Mesendoderm (in vitro differentiated cells): ENCODE measurements at regions not wholly inside any gene's neighbourhood (a gene's known extent, or its start where the extent isn't known, plus 50 kb on each side); places are given as distances from the start of the nearest gene placed in this dataset.

Experiments
- DNase-seq: peaks from one replicate; pipeline ENCODE4 v3.0.0; 2013
- H2AK5ac ChIP-seq: 2 replicates; pipeline ENCODE4 v1.6.1; 2013; ENCODE audit warnings: low read length, inconsistent platforms
- H2BK120ac ChIP-seq: 2 replicates; pipeline ENCODE4 v1.6.1; 2013; ENCODE audit warnings: low read depth, mild to moderate bottlenecking, low read length, moderate library complexity, mixed read lengths
- H2BK15ac ChIP-seq: replicated peaks from 2 replicates; pipeline ENCODE4 v1.6.1; 2013; ENCODE audit warnings: low read depth, mild to moderate bottlenecking, moderate library complexity
- H2BK5ac ChIP-seq: 2 replicates; pipeline ENCODE4 v1.6.1; 2013; ENCODE audit warnings: low read length, inconsistent platforms
- H3K18ac ChIP-seq: 2 replicates; pipeline ENCODE4 v1.6.1; 2013; ENCODE audit warnings: mild to moderate bottlenecking, low read length, mixed read lengths
- H3K23ac ChIP-seq: one replicate; pipeline ENCODE4 v1.6.1; 2013; ENCODE audit warnings: low read length
- H3K27ac ChIP-seq: 2 replicates; pipeline ENCODE4 v1.5.1; 2013; ENCODE audit warnings: low read depth, mild to moderate bottlenecking, inconsistent platforms, low read length, moderate library complexity
- H3K27me3 ChIP-seq: 2 replicates; pipeline ENCODE4 v1.6.1; 2013; ENCODE audit warnings: low read length, control low read depth, mild to moderate bottlenecking, inconsistent platforms; ENCODE audit not compliant: insufficient read depth, poor library complexity
- H3K36me3 ChIP-seq: 2 replicates; pipeline ENCODE4 v1.6.1; 2013; ENCODE audit warnings: low read length, inconsistent platforms; ENCODE audit not compliant: control insufficient read depth, insufficient read depth
- H3K4ac ChIP-seq: one replicate; pipeline ENCODE4 v1.6.1; 2013; ENCODE audit warnings: low read depth, mild to moderate bottlenecking, low read length, moderate library complexity
- H3K4me1 ChIP-seq: 2 replicates; pipeline ENCODE4 v1.6.1; 2013; ENCODE audit warnings: low read depth, low read length, inconsistent platforms; ENCODE audit not compliant: control insufficient read depth
- H3K4me2 ChIP-seq: 2 replicates; pipeline ENCODE4 v1.6.1; 2013; ENCODE audit warnings: low read length
- H3K4me3 ChIP-seq: 2 replicates; pipeline ENCODE4 v1.5.1; 2013; ENCODE audit warnings: mild to moderate bottlenecking, low read length
- H3K56ac ChIP-seq: one replicate; pipeline ENCODE4 v1.6.1; 2013; ENCODE audit warnings: low read length
- H3K79me1 ChIP-seq: 2 replicates; pipeline ENCODE4 v1.6.1; 2013; ENCODE audit warnings: low read length, inconsistent platforms
- H3K79me2 ChIP-seq: 2 replicates; pipeline ENCODE4 v1.6.1; 2013; ENCODE audit warnings: mild to moderate bottlenecking, low read length; ENCODE audit not compliant: control insufficient read depth, insufficient read depth
- H3K9ac ChIP-seq: 2 replicates; pipeline ENCODE4 v1.6.1; 2013; ENCODE audit warnings: low read length, inconsistent platforms
- H4K5ac ChIP-seq: one replicate; pipeline ENCODE4 v1.6.1; 2013; ENCODE audit warnings: low read length
- H4K8ac ChIP-seq: one replicate; pipeline ENCODE4 v1.6.1; 2013; ENCODE audit warnings: low read depth, mild to moderate bottlenecking, control low read depth, low read length, moderate library complexity
- WGBS: extraction: QIAGEN DNeasy Blood & Tissue Kit; methylation state at CpG from one replicate; pipeline ENCODE4 v1.1.7; 2013; ENCODE audit warnings: low lambda C conversion rate, missing lambda C conversion rate; ENCODE audit not compliant: insufficient coverage; ENCODE audit errors: extremely low coverage; 5-methylcytosine and 5-hydroxymethylcytosine counted together

- Histone ChIP-seq H3K79me2 (no peaks in the 10 kb centered on the region), H3K27ac (no peak overlapping the region), H4K5ac (no peak overlapping the region), H3K79me1 (no peaks in the 10 kb centered on the region), H2BK120ac (no peak overlapping the region), H2BK15ac (no peak overlapping the region), H4K8ac (no peak overlapping the region), H3K27me3 (no peaks in the 10 kb centered on the region), H3K36me3 (no peaks in the 10 kb centered on the region), H3K4me2 (no peak overlapping the region), H3K23ac (no peak overlapping the region), H3K9ac (no peak overlapping the region), H2BK5ac (no peak overlapping the region), H3K4me3 (no peak overlapping the region), H2AK5ac (no peak overlapping the region), H3K18ac (no peak overlapping the region), H3K56ac (no peak overlapping the region), H3K4ac (no peak overlapping the region), H3K4me1 (no peaks in the 10 kb centered on the region)
- DNase-seq, result no peak
- no CpG with 5 or more reads among the region's 5 CpGs for WGBS
These were observed 341.2 kb downstream of the DYSF start for GRCh38 chr2:71794611-71795010.

GRCh38 chr2:71793926-71794325 lies 340.6 kb downstream of the DYSF start:
- Histone ChIP-seq H3K27me3 (no peaks in the 10 kb centered on the region), H3K4me2 (no peak overlapping the region), H3K9ac (no peak overlapping the region), H2BK15ac (no peak overlapping the region), H3K4me3 (no peak overlapping the region), H3K36me3 (no peaks in the 10 kb centered on the region), H2BK120ac (no peak overlapping the region), H3K4me1 (no peaks in the 10 kb centered on the region), H3K23ac (no peak overlapping the region), H3K18ac (no peak overlapping the region), H3K27ac (no peak overlapping the region), H4K8ac (no peak overlapping the region), H3K79me2 (no peaks in the 10 kb centered on the region), H3K4ac (no peak overlapping the region), H2AK5ac (no peak overlapping the region), H3K56ac (no peak overlapping the region), H3K79me1 (no peaks in the 10 kb centered on the region), H2BK5ac (no peak overlapping the region), H4K5ac (no peak overlapping the region)
- DNase-seq, result no peak
- WGBS, result no CpG with 5 or more reads among the region's 2 CpGs

- H2BK5ac ChIP-seq, result no peak overlapping the region
- H3K56ac ChIP-seq, result no peak overlapping the region
- no CpG with 5 or more reads among the region's 10 CpGs for WGBS
- no peak overlapping the region for H2BK120ac ChIP-seq
- DNase-seq, result no peak
- H3K4ac ChIP-seq, result no peak overlapping the region
- no peaks in the 10 kb centered on the region for H3K79me1 ChIP-seq
- no peak overlapping the region for H3K9ac ChIP-seq
- no peak overlapping the region for H2AK5ac ChIP-seq
- no peak overlapping the region for H4K8ac ChIP-seq
- H3K4me1 ChIP-seq, result no peaks in the 10 kb centered on the region
- no peak overlapping the region for H3K23ac ChIP-seq
- no peak overlapping the region for H3K18ac ChIP-seq
- H3K79me2 ChIP-seq, result no peaks in the 10 kb centered on the region
- no peak overlapping the region for H4K5ac ChIP-seq
- no peak overlapping the region for H3K4me3 ChIP-seq
- no peak overlapping the region for H3K27ac ChIP-seq
- H3K4me2 ChIP-seq, result no peak overlapping the region
- H3K36me3 ChIP-seq, result no peaks in the 10 kb centered on the region
- no peak overlapping the region for H2BK15ac ChIP-seq
- H3K27me3 ChIP-seq, result no peaks in the 10 kb centered on the region
These were observed 339.8 kb downstream of the DYSF start for GRCh38 chr2:71792926-71793761.

- H4K8ac ChIP-seq, result no peak overlapping the region
- no peak overlapping the region for H2BK15ac ChIP-seq
- H4K5ac ChIP-seq, result no peak overlapping the region
- no peak overlapping the region for H3K27ac ChIP-seq
- H3K27me3 ChIP-seq, result no peaks in the 10 kb centered on the region
- no peak overlapping the region for H2AK5ac ChIP-seq
- no peaks in the 10 kb centered on the region for H3K36me3 ChIP-seq
- H3K9ac ChIP-seq, result no peak overlapping the region
- no peaks in the 10 kb centered on the region for H3K4me1 ChIP-seq
- no peak overlapping the region for H2BK120ac ChIP-seq
- H3K4me3 ChIP-seq, result no peak overlapping the region
- no peaks in the 10 kb centered on the region for H3K79me1 ChIP-seq
- no peak for DNase-seq
- no peak overlapping the region for H3K4ac ChIP-seq
- no peaks in the 10 kb centered on the region for H3K79me2 ChIP-seq
- H3K56ac ChIP-seq, result no peak overlapping the region
- WGBS, result no CpG with 5 or more reads among the region's 14 CpGs
- no peak overlapping the region for H3K4me2 ChIP-seq
- H3K18ac ChIP-seq, result no peak overlapping the region
- no peak overlapping the region for H3K23ac ChIP-seq
- no peak overlapping the region for H2BK5ac ChIP-seq
These were observed 338.3 kb downstream of the DYSF start for GRCh38 chr2:71791501-71792135.

- H2AK5ac ChIP-seq, result no peak overlapping the region
These were observed 337.7 kb downstream of the DYSF start for GRCh38 chr2:71791061-71791450.

More at GRCh38 chr2:71791061-71791450, 337.7 kb downstream of the DYSF start:
- Histone ChIP-seq H3K79me2 (no peaks in the 10 kb centered on the region), H3K36me3 (no peaks in the 10 kb centered on the region), H3K56ac (no peak overlapping the region), H2BK15ac (no peak overlapping the region), H3K23ac (no peak overlapping the region), H3K9ac (no peak overlapping the region), H3K27me3 (no peaks in the 10 kb centered on the region), H2BK5ac (no peak overlapping the region), H3K4me1 (no peaks in the 10 kb centered on the region), H3K18ac (no peak overlapping the region), H3K27ac (no peak overlapping the region), H3K4me3 (no peak overlapping the region), H4K5ac (no peak overlapping the region), H3K4me2 (no peak overlapping the region), H4K8ac (no peak overlapping the region), H3K79me1 (no peaks in the 10 kb centered on the region), H3K4ac (no peak overlapping the region), H2BK120ac (no peak overlapping the region)
- WGBS, result no CpG with 5 or more reads among the region's 2 CpGs
- DNase-seq, result no peak
